Fibroblast of lung (primary cell): ENCODE measurements at regions not wholly inside any gene's neighbourhood (a gene's known extent, or its start where the extent isn't known, plus 50 kb on each side); places are given as distances from the start of the nearest gene placed in this dataset.

Experiments used
- DNase-seq, 2 donors: peaks; one replicate each; pipeline versions ENCODE4 v3.0.0 to v3.0.0-alpha.2; 2010; ENCODE audit warnings: low read depth in 2 of 2
- H2AFZ ChIP-seq: 2 replicates; pipeline ENCODE4 v1.5.1; 2012; ENCODE audit warnings: low read length, control low read depth, inconsistent platforms
- H3K27ac ChIP-seq: 2 replicates; pipeline ENCODE4 v1.5.1; 2011; ENCODE audit warnings: low read length, control low read depth; ENCODE audit not compliant: insufficient read depth
- H3K27me3 ChIP-seq: 2 replicates; pipeline ENCODE4 v1.5.1; 2011; ENCODE audit warnings: mild to moderate bottlenecking, low read length; ENCODE audit not compliant: control insufficient read depth, insufficient read depth
- H3K36me3 ChIP-seq: 2 replicates; pipeline ENCODE4 v1.5.1; 2011; ENCODE audit warnings: low read length; ENCODE audit not compliant: control insufficient read depth, insufficient read depth
- H3K4me1 ChIP-seq: 2 replicates; pipeline ENCODE4 v1.5.1; 2011; ENCODE audit warnings: low read length; ENCODE audit not compliant: control insufficient read depth, insufficient read depth; ENCODE audit errors: extremely low read depth
- H3K4me2 ChIP-seq: 2 replicates; pipeline ENCODE4 v1.5.1; 2011; ENCODE audit warnings: low read length, control low read depth; ENCODE audit not compliant: insufficient read depth; ENCODE audit errors: extremely low read depth
- H3K4me3 ChIP-seq, 4 experiments: fragments of 200-600 bp in 1 of 4; sonication (generic) in 1 of 4; replicated peaks in 1 of 4; 2 replicates each; pipeline ENCODE4 v1.5.1; 2011 to 2016; ENCODE audit warnings: low read length in 4 of 4, low read depth in 3 of 4, mild to moderate bottlenecking in 3 of 4, control low read depth in 2 of 4, inconsistent platforms in 1 of 4, mixed read lengths in 1 of 4; ENCODE audit not compliant: insufficient read depth in 1 of 4; ENCODE audit errors: control extremely low read depth in 1 of 4
- H3K79me2 ChIP-seq: 2 replicates; pipeline ENCODE4 v1.5.1; 2012; ENCODE audit warnings: mild to moderate bottlenecking, low read length, inconsistent platforms; ENCODE audit not compliant: control insufficient read depth, insufficient read depth
- H3K9ac ChIP-seq: 2 replicates; pipeline ENCODE4 v1.5.1; 2011; ENCODE audit warnings: mild to moderate bottlenecking, low read length, control low read depth; ENCODE audit not compliant: insufficient read depth
- H3K9me3 ChIP-seq: 2 replicates; pipeline ENCODE4 v1.5.1; 2012; ENCODE audit warnings: low read depth, low read length; ENCODE audit not compliant: control insufficient read depth, insufficient read depth
- H4K20me1 ChIP-seq: 2 replicates; pipeline ENCODE4 v1.5.1; 2011; ENCODE audit warnings: low read length; ENCODE audit not compliant: control insufficient read depth, insufficient read depth; ENCODE audit errors: extremely low read depth
- CTCF ChIP-seq, 2 donors: IDR thresholded peaks in 1 of 2; conservative IDR thresholded peaks in 1 of 2; 1 replicate in 1 of 2; 2 replicates in 1 of 2; pipeline ENCODE4 v1.5.1; 2011 to 2012; ENCODE audit warnings: low read length in 2 of 2, control low read depth in 1 of 2, inconsistent platforms in 1 of 2, low read depth in 1 of 2, mild to moderate bottlenecking in 1 of 2
- EZH2 ChIP-seq: IDR thresholded peaks from 2 replicates; pipeline ENCODE4 v1.5.1; 2012; ENCODE audit warnings: low read length, control low read depth, mild to moderate bottlenecking; ENCODE audit errors: missing control alignments

GRCh38 chr13:97715763-97716162 is 237.7 kb upstream of the IPO5 start:
- Histone ChIP-seq H3K4me1 (no peaks in the 10 kb centered on the region), H3K27me3 (no peaks in the 10 kb centered on the region), H3K4me3 (no peak overlapping the region), H3K27ac (no peak overlapping the region), H3K9ac (no peak overlapping the region), H3K36me3 (no peaks in the 10 kb centered on the region), H3K79me2 (no peaks in the 10 kb centered on the region), H2AFZ (no peak overlapping the region), H3K4me2 (no peak overlapping the region), H4K20me1 (no peaks in the 10 kb centered on the region), H3K9me3 (no peaks in the 10 kb centered on the region)
- DNase-seq: no peak
- no peak for TF ChIP-seq EZH2
- TF ChIP-seq CTCF (conservative IDR thresholded peaks at IDR 0.05 in 1 of 2, IDR thresholded peaks at IDR 0.05 in 1 of 2; ENCODE audit: low read depth in 1 of 2, low read length in 2 of 2): no peak

- no peaks in the 10 kb centered on the region for H4K20me1 ChIP-seq
- no peaks in the 10 kb centered on the region for H3K79me2 ChIP-seq
- no peak overlapping the region for H3K27ac ChIP-seq
- no peaks in the 10 kb centered on the region for H3K36me3 ChIP-seq
- no peak overlapping the region for H3K9ac ChIP-seq
- H3K27me3 ChIP-seq: no peaks in the 10 kb centered on the region
- H3K4me2 ChIP-seq: no peak overlapping the region
- no peaks in the 10 kb centered on the region for H3K4me1 ChIP-seq
- TF ChIP-seq CTCF (conservative IDR thresholded peaks at IDR 0.05 in 1 of 2, IDR thresholded peaks at IDR 0.05 in 1 of 2; ENCODE audit: low read depth in 1 of 2, low read length in 2 of 2) (no peak), EZH2 (no peak)
- no peaks in the 10 kb centered on the region for H3K9me3 ChIP-seq
- H2AFZ ChIP-seq: no peak overlapping the region
- no peak for DNase-seq
- no peak overlapping the region for H3K4me3 ChIP-seq
Observed at GRCh38 chr13:97716746-97717145, 236.7 kb upstream of the IPO5 start.

- no peak overlapping the region for H3K4me2 ChIP-seq
- H3K79me2 ChIP-seq: no peaks in the 10 kb centered on the region
- H3K27ac ChIP-seq: no peak overlapping the region
- no peaks in the 10 kb centered on the region for H3K9me3 ChIP-seq
- H3K27me3 ChIP-seq: no peaks in the 10 kb centered on the region
- H3K9ac ChIP-seq: no peak overlapping the region
- H3K4me3 ChIP-seq: no peak overlapping the region
- no peaks in the 10 kb centered on the region for H4K20me1 ChIP-seq
- peak in 1 of 2 donors; percentile 5 for DNase-seq
- TF ChIP-seq CTCF (conservative IDR thresholded peaks at IDR 0.05 in 1 of 2, IDR thresholded peaks at IDR 0.05 in 1 of 2; ENCODE audit: low read depth in 1 of 2, low read length in 2 of 2) (no peak), EZH2 (no peak)
- H3K36me3 ChIP-seq: no peaks in the 10 kb centered on the region
- H3K4me1 ChIP-seq: no peaks in the 10 kb centered on the region
- no peak overlapping the region for H2AFZ ChIP-seq
Observed at GRCh38 chr13:97719736-97720135, 233.7 kb upstream of the IPO5 start.
